ENCODE measurements at regions not wholly inside any gene's neighbourhood (a gene's known extent, or its start where the extent isn't known, plus 50 kb on each side); places are given as distances from the start of the nearest gene placed in this dataset.

GRCh38 chr5:155982354-155982753 lies 344.6 kb upstream of the SGCD start:
- no peaks in the 10 kb centered on the region for H3K27me3 ChIP-seq (ENCODE audit: low read depth)
- H3K4me3 ChIP-seq: no peak overlapping the region
- no peaks in the 10 kb centered on the region for H3K9me3 ChIP-seq
- no peak for DNase-seq (ENCODE audit: low spot score in 2 of 2)
- no peaks in the 10 kb centered on the region for H3K4me1 ChIP-seq
- in situ Hi-C loops (cut with MboI; ENCODE audit: low sequenced_read_pairs): no loop called here
- H3K36me3 ChIP-seq (replicated peaks): no peaks in the 10 kb centered on the region

- Histone ChIP-seq H3K36me3 (replicated peaks) (no peaks in the 10 kb centered on the region), H3K27me3 (ENCODE audit: low read depth) (peaks cover under 1% of the 10 kb centered on the region; the same call in 1 of the 2 replicates), H3K4me1 (no peaks in the 10 kb centered on the region), H3K9me3 (no peaks in the 10 kb centered on the region), H3K4me3 (no peak overlapping the region)
- in situ Hi-C loops (cut with MboI; ENCODE audit: low sequenced_read_pairs): no loop called here
- no peak for DNase-seq (ENCODE audit: low spot score in 2 of 2)
Measured at GRCh38 chr5:155983954-155984353, 343.0 kb upstream of the SGCD start.

- DNase-seq (ENCODE audit: low spot score in 2 of 2): no peak
Measured at GRCh38 chr5:155987265-155987810, 339.6 kb upstream of the SGCD start.

GRCh38 chr5:155989879-155990278 lies 337.1 kb upstream of the SGCD start:
- Histone ChIP-seq H3K27me3 (ENCODE audit: low read depth) (peaks cover 3% of the 10 kb centered on the region; the same call in 1 of the 2 replicates), H3K9me3 (no peaks in the 10 kb centered on the region), H3K4me3 (no peak overlapping the region), H3K4me1 (no peaks in the 10 kb centered on the region), H3K36me3 (replicated peaks) (no peaks in the 10 kb centered on the region)
- in situ Hi-C loops (cut with MboI; ENCODE audit: low sequenced_read_pairs): no loop called here
- no peak for DNase-seq (ENCODE audit: low spot score in 2 of 2)

More at GRCh38 chr5:155987265-155987810, 339.6 kb upstream of the SGCD start:
- peaks cover 3% of the 10 kb centered on the region; the same call in 1 of the 2 replicates for H3K27me3 ChIP-seq (ENCODE audit: low read depth)
- H3K9me3 ChIP-seq: no peaks in the 10 kb centered on the region
- H3K4me1 ChIP-seq: no peaks in the 10 kb centered on the region
- no peak overlapping the region for H3K4me3 ChIP-seq
- H3K36me3 ChIP-seq (replicated peaks): no peaks in the 10 kb centered on the region
- in situ Hi-C loops (cut with MboI; ENCODE audit: low sequenced_read_pairs): no loop called here

GRCh38 chr5:155996123-155996522 lies 330.8 kb upstream of the SGCD start:
- Histone ChIP-seq H3K27me3 (ENCODE audit: low read depth) (no peaks in the 10 kb centered on the region), H3K4me1 (no peaks in the 10 kb centered on the region), H3K4me3 (no peak overlapping the region), H3K36me3 (replicated peaks) (no peaks in the 10 kb centered on the region), H3K9me3 (no peaks in the 10 kb centered on the region)
- in situ Hi-C loops (cut with MboI; ENCODE audit: low sequenced_read_pairs): no loop called here
- DNase-seq (ENCODE audit: low spot score in 2 of 2): no peak

GRCh38 chr5:155998257-155998656 lies 328.7 kb upstream of the SGCD start:
- no peak for DNase-seq (ENCODE audit: low spot score in 2 of 2)
- Histone ChIP-seq H3K36me3 (replicated peaks) (no peaks in the 10 kb centered on the region), H3K27me3 (ENCODE audit: low read depth) (no peaks in the 10 kb centered on the region), H3K4me3 (no peak overlapping the region), H3K4me1 (no peaks in the 10 kb centered on the region), H3K9me3 (no peaks in the 10 kb centered on the region)
- in situ Hi-C loops (cut with MboI; ENCODE audit: low sequenced_read_pairs): no loop called here

GRCh38 chr5:156000115-156000514 lies 326.8 kb upstream of the SGCD start:
- H3K36me3 ChIP-seq (replicated peaks): no peaks in the 10 kb centered on the region
- no peak overlapping the region for H3K4me3 ChIP-seq
- H3K27me3 ChIP-seq (ENCODE audit: low read depth): no peaks in the 10 kb centered on the region
- H3K4me1 ChIP-seq: no peaks in the 10 kb centered on the region
- in situ Hi-C loops (cut with MboI; ENCODE audit: low sequenced_read_pairs): no loop called here
- no peak for DNase-seq (ENCODE audit: low spot score in 2 of 2)
- H3K9me3 ChIP-seq: no peaks in the 10 kb centered on the region

- no peaks in the 10 kb centered on the region for H3K9me3 ChIP-seq
- no peaks in the 10 kb centered on the region for H3K36me3 ChIP-seq (replicated peaks)
- no peak for DNase-seq (ENCODE audit: low spot score in 2 of 2)
- H3K4me3 ChIP-seq: no peak overlapping the region
- H3K27me3 ChIP-seq (ENCODE audit: low read depth): no peaks in the 10 kb centered on the region
- H3K4me1 ChIP-seq: no peaks in the 10 kb centered on the region
- in situ Hi-C loops (cut with MboI; ENCODE audit: low sequenced_read_pairs): no loop called here
Measured at GRCh38 chr5:156004754-156005153, 322.2 kb upstream of the SGCD start.

GRCh38 chr5:156006026-156006647 lies 320.8 kb upstream of the SGCD start:
- H3K27me3 ChIP-seq (ENCODE audit: low read depth): no peaks in the 10 kb centered on the region
- DNase-seq (ENCODE audit: low spot score in 2 of 2): no peak

GRCh38 chr5:156008844-156009243 lies 318.1 kb upstream of the SGCD start:
- in situ Hi-C loops (cut with MboI; ENCODE audit: low sequenced_read_pairs): no loop called here
- H3K36me3 ChIP-seq (replicated peaks): no peaks in the 10 kb centered on the region
- no peak for DNase-seq (ENCODE audit: low spot score in 2 of 2)
- H3K4me3 ChIP-seq: no peak overlapping the region
- no peaks in the 10 kb centered on the region for H3K9me3 ChIP-seq
- no peaks in the 10 kb centered on the region for H3K4me1 ChIP-seq
- H3K27me3 ChIP-seq (ENCODE audit: low read depth): no peaks in the 10 kb centered on the region

More at GRCh38 chr5:156006026-156006647, 320.8 kb upstream of the SGCD start:
- Histone ChIP-seq H3K36me3 (replicated peaks) (no peaks in the 10 kb centered on the region), H3K4me3 (no peak overlapping the region), H3K9me3 (no peaks in the 10 kb centered on the region), H3K4me1 (no peaks in the 10 kb centered on the region)
- in situ Hi-C loops (cut with MboI; ENCODE audit: low sequenced_read_pairs): no loop called here

- Histone ChIP-seq H3K9me3 (no peaks in the 10 kb centered on the region), H3K27me3 (ENCODE audit: low read depth) (no peaks in the 10 kb centered on the region), H3K4me3 (no peak overlapping the region), H3K4me1 (no peaks in the 10 kb centered on the region), H3K36me3 (replicated peaks) (no peaks in the 10 kb centered on the region)
- no peak for DNase-seq (ENCODE audit: low spot score in 2 of 2)
- in situ Hi-C loops (cut with MboI; ENCODE audit: low sequenced_read_pairs): no loop called here
Measured at GRCh38 chr5:156009583-156009982, 317.4 kb upstream of the SGCD start.

- Histone ChIP-seq H3K4me3 (no peak overlapping the region), H3K4me1 (no peaks in the 10 kb centered on the region), H3K36me3 (replicated peaks) (no peaks in the 10 kb centered on the region), H3K9me3 (no peaks in the 10 kb centered on the region), H3K27me3 (ENCODE audit: low read depth) (no peaks in the 10 kb centered on the region; the same call in 1 of the 2 replicates)
- in situ Hi-C loops (cut with MboI; ENCODE audit: low sequenced_read_pairs): no loop called here
- no peak for DNase-seq (ENCODE audit: low spot score in 2 of 2)
Measured at GRCh38 chr5:156015137-156015536, 311.8 kb upstream of the SGCD start.

GRCh38 chr5:156019130-156019529 lies 307.8 kb upstream of the SGCD start:
- Histone ChIP-seq H3K36me3 (replicated peaks) (no peaks in the 10 kb centered on the region), H3K27me3 (ENCODE audit: low read depth) (no peaks in the 10 kb centered on the region; the same call in 1 of the 2 replicates), H3K9me3 (no peaks in the 10 kb centered on the region), H3K4me1 (no peaks in the 10 kb centered on the region), H3K4me3 (no peak overlapping the region)
- DNase-seq (ENCODE audit: low spot score in 2 of 2): no peak
- in situ Hi-C loops (cut with MboI; ENCODE audit: low sequenced_read_pairs): no loop called here

- H3K4me3 ChIP-seq: no peak overlapping the region
- no peaks in the 10 kb centered on the region for H3K4me1 ChIP-seq
- no peak for DNase-seq (ENCODE audit: low spot score in 2 of 2)
- in situ Hi-C loops (cut with MboI; ENCODE audit: low sequenced_read_pairs): no loop called here
- peaks cover 2% of the 10 kb centered on the region; the same call in 1 of the 2 replicates for H3K27me3 ChIP-seq (ENCODE audit: low read depth)
- no peaks in the 10 kb centered on the region for H3K36me3 ChIP-seq (replicated peaks)
- no peaks in the 10 kb centered on the region for H3K9me3 ChIP-seq
Measured at GRCh38 chr5:156019571-156020180, 307.3 kb upstream of the SGCD start.
